ENCODE measurements at regions not wholly inside any gene's neighbourhood (a gene's known extent, or its start where the extent isn't known, plus 50 kb on each side); places are given as distances from the start of the nearest gene placed in this dataset.

DNA sequence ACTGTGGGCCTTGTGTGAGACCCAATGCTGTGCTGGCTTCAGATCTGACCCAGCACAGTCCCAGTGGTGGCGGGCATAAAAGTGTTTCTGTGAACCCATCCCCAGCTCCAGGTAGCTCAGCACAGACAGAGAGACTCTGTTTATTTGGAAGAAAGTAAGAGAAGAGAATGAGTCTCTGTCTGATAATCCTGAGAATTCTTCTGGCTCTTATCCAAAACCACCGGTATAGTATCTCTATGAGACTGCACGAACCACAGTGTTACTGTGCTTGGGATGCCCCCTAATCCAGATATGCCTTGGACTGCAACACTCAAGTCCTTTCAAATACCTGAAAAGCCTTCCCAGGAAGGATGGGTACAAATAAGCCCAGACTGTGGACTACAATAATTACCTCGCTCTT, 1660.8 kb upstream of the ACO1 start:
- no peak for DNase-seq (ENCODE audit: low read depth)

DNA sequence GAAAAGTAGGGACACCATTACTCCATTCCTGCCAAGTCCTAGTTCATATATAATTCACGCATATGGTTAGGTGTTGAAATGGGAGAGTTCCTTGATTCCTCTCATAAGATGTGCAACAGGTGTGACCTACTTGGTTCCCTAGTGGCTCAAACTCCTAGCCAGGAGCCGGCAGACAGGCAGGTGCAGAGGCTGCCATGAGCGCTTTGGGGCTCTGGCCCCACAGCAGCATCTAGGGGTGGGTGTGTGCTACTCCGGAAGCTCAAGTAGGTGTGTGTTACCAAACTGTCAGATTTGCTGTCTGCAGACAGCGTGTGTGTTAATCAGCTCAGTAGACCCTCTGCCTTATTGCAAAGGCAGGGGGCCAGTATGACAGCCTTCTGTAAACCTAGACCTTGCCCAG, 1652.4 kb upstream of the ACO1 start:
- DNase-seq (ENCODE audit: low read depth), result no peak

DNA sequence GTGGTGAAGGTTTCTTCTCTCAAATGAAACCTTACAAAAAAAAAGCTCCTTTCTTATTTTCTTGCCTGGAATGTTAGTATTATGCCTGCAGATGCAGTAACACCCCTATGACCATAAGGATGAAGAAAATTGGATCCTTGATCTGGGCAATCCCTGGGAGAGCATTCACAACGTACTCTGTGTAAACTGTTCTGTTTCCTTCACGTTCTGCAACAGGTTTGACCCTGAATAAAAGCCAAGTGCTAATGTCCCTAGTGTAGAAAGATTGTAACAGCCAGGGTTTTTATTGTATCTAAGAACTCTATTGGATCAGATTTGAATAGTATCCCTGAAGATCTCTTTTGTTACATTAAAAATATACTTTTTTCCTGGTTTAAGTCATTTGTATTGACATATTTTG, 1639.6 kb upstream of the ACO1 start:
- DNase-seq (ENCODE audit: low read depth), result no peak

DNA sequence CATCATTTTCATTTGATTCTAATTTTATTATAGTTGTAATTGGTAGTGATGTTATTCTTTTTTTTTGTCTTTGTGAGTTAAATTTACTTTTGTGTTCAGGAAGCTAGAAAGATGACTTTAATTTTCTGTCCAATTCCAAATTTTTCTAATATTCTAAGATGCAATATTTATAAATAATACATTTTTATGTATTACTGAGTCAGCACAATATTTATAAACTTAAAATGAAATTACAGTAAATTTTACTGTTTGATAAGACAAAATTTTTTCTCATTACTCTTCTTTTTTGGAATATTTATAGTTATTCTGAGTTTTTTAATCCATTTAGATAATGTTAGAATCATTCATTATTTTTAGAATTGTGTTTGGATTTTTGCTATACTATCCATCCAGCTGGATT, 1637.9 kb upstream of the ACO1 start:
- DNase-seq (ENCODE audit: low read depth), result no peak

DNA sequence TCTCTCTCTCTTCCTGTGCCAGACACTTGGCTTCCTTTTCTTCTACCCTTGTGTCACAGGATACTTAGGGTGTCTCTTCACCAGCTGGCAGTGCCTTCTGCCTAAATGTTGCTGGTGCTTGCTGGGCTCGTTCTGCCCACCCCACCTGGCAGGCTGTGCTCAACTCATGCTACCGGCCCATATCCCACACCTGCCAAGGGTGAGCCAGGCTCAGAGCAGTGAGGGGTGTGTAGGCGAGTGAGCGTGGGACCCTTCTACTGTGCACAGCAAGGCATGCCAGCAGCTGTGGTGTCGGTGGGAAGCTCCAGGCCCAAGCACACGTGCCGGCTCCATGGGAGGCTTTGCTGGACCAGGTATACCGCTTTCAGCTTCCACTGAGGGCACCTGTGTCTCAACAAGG, 1626.7 kb upstream of the ACO1 start:
- no peak for DNase-seq (ENCODE audit: low read depth)

DNA sequence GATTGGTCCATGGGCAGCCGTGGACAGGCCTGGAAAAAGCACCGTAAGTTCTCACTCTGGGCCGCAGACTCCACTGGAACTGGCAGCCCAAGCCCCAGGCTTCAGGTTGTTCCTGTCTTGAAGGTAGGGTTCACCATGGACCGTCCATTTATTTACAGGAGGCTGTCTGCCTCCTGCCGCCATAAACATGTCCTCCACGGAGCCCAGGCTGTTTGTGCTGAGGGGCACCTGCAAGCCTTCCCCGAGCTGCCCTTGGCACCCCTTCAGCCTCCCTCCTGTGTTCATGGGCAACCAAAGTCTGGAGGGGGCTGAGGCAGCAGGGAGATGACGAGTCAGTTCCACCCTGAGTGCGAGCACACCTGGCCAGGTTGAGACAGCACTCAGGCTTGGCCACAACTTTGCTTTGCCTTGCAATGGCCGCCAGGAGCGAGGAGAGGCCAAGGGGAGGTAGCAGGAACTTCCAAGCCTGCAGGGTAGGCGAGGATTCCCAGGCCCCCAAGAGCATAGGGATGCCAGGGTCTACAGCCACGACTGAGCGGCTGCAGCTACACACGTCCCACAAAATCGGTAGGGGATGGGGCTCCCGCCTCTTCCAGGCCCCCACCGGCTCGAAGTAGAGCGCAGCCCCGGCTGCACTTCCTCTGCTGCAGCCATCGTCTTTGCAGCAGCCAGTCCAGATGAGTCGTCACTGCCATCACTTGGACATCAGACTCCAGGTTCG, 1625.6 kb upstream of the ACO1 start:
- no peak for DNase-seq (ENCODE audit: low read depth)

DNA sequence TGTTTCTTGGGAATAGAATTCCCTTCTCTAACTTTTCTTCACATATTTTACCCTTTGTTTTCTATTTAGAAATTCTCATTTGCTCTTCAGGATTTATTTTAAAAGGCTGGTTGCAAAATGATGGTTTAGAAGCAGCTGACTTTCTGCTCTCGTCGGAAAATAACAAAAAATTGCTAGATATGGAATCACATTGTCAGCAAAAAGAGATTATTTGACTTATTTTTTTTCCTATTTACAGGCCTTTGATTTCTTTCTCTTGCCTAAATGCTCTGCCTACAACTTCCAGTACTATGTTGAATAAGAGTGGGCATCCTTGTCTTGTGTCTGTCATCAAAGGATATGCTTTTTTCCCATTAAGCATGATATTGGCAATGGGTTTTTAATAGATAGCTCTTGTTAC, 1619.1 kb upstream of the ACO1 start:
- DNase-seq (ENCODE audit: low read depth), result no peak

DNA sequence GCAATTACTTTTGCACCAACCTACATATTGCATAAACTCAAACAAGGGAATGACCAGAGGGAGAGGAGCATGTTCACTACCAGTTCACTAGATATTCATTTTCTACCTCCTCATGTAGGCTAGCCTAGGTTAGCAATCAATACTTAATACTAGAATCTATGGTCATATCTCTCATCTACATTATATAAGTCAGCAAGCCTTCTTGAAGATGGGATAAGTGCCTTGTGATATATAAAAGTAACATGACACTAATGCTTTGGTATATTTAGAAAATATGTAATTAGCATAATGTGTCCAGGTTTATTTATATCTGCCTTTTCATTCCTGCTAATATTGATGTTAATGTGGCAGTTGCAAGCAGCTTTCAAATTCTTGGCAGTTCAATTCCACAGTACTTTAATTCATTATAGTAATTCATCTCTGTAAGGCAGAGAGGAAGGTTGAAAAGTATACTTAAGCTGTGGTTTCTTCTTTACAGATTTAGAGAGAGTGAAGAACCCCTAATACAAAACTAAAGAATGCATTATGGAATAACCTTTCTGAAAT, 1613.2 kb upstream of the ACO1 start:
- DNase-seq (ENCODE audit: low read depth), result no peak

DNA sequence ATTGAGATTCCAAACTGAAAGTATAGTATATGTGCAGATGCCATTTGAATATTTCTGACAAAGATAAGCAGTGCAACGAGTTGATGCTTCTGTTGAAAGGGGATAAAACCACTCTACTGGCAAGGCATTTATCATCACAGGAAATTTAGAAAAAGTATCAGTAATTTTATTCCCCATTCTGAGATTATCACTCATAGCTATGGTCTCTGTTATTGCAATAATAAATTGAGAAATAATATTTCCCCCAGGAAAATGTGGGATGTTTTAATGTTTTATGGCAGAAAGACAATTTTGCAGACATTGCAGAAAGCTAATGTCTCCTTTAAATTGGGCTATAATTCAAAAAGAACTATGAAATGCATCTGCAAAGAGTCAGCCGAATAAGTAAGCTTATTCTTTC, 1612.7 kb upstream of the ACO1 start:
- no peak for DNase-seq (ENCODE audit: low read depth)

DNA sequence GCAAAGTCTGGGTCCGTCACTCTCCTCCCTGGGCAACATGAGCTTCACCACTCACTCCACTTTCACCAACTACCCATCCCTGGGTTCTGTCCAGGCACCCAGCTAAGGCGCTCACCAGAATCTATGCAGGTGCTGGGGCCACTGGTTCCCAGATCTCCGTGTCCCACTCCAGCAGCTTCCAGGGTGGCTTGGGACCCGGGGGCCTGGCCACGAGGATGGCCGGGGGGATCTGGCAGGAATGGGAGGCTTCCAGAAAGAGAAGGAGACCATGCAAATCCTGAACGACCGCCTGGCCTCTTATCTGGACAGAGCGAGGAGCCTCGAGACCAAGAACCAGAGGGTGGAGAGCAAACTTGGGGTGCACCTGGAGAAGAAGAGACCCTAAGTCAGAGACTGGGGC, 1611.0 kb upstream of the ACO1 start:
- no peak for DNase-seq (ENCODE audit: low read depth)

DNA sequence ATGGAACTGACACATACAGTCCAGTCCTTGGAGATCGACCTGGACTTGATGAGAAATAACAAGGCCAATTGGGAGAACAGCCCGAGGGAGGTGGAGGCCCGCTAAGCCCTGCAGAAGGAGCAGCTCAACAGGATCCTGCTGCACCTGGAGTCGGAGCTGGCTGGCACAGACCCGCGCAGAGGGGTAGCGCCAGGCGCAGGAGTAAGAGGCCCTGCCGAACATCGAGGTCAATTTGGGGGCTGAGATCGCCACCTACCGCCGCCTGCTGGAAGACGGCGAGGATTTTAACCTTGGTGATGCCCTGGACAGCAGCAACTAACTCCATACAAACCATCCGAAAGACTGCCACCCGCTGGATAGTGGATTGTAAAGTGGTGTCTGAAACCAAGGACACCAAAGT, 1610.1 kb upstream of the ACO1 start:
- DNase-seq (ENCODE audit: low read depth), result no peak

DNA sequence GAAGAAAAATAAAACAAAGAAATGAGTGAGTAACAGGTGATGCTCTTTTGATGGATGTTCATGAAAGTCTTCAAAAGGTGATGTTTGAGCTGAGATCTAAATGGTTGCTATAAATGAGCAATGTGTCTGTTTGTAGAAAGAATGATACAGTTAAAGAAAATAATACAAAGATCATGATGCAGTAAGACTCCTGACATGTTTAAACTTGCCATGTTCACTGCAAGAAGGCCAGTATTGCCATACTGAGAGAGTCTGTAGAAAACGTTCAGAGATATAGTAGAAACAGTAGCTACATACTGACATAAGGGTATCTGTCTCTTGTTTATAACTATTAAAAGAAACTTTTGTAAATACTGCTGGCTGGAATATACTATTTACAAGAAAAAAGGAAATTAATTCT, 1609.2 kb upstream of the ACO1 start:
- no peak for DNase-seq (ENCODE audit: low read depth)

DNA sequence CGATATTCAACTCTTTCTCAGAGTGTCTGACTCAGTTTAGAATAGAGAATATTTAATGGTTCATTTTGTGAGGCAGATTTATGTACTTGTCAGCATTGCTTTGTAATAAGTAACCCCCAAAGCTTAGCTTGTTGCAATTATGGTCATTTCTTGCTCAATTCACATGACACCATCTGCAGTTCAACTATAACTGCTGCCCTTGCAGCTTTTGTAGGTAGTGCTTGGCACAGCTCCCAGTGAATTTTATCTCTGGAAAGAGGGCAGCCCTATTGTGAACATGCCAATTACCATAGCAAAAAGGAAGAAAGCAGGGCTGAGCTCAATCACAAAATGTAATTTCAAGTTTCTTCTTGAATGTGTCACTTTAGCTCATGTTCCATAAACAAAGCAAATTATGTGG, 1587.7 kb upstream of the ACO1 start:
- no peak for DNase-seq (ENCODE audit: low read depth)

DNA sequence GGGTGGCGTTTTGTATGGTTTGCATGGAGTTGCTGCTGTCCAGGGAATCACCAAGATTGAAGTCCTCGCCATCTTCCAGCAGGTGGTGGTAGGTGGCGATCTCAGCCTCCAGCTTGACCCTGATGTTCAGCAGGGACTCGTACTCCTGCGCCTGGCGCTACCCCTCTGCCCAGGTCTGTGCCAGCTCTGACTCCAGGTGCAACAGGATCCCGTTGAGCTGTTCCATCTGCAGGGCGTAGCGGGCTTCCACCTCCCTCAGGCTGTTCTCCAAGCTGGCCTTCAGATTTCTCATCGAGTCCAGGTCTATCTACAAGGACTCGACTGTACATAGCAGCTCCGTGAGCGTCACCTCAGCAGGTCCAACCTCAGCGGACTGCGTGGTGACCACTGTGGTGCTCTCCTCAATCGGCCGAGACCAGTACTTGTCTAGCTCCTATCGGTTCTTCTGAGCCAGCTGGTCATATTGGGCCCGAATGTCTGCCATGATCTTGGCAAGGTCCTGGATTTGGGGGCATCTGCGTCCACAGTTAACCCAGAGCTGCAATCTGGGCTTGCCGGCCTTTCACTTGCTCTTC, 1584.8 kb upstream of the ACO1 start:
- DNase-seq (ENCODE audit: low read depth), result no peak

DNA sequence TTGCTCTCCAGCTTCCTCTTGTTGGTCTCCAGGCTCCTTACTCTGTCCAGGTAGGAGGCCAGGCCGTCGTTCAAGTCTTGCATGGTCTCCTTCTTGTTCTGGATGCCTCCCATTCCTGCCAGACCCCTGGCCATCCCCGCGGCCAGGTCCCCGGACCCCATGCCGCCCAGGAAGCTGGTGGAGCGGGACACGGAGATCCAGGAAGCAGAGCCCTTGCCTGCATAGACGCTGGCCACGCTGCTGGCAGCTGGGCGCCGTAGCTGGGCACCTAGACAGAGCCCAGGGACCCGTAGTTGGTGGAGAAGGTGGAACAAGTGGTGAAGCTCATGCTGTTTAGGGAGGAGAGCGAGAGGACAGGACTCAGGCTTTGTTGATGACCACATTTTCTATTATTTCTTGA, 1584.0 kb upstream of the ACO1 start:
- no peak for DNase-seq (ENCODE audit: low read depth)

DNA sequence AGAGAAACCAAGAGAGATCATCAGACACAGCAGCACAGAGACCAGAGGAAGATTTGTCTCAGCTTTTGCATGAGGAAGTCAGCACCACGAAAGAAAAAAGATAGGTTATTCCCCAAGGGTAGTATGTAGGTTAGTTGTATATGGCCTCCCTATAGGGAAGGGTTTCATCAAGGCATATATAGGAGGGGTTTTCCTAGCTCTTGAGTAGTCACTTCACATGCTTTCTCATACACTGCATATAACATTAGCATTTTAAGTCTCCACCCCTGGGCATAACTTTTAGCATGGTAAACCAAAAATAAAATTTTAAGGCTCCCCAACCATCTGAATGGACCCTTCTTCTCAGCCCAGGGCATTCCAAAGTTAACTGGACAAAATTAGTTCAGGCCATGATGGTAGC, 1571.6 kb upstream of the ACO1 start:
- DNase-seq (ENCODE audit: low read depth), result no peak

DNA sequence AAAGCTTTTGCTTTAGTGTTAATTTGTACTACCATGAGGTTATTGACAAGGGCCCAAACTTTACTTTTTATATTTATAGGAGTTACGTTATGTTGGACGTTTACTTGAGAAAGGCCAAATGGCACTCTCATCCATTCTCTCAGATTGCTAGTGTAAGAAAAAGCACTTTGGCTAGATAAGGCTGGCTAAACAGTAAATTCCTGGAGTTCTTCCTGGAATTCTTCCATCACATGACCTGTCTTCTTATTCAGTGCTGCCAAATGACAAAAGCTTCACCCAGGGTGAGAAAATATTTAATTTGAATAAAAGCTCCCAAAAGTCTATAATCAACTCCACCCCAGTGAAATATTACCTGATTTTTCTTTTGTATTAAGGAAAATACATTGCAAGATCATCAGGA, 1568.9 kb upstream of the ACO1 start:
- DNase-seq (ENCODE audit: low read depth), result no peak

DNA sequence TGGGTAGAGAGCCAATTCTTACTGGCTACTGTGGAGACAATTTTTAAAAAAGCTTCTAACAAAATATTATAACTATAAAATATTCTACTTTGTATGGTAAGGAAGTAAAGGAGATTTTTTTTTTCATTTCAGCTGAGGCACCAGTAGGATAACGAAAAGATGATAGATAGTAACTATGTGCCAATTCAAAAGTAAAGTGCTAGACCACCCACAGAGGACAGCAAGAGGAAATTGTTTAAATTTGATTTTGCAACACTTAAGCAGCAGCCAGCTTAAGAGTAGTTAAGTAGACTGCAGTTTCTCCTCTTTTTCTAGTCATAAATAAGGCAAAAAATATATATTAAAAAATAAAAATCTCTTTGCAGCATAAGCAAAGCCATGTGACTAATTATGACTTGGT, 1539.3 kb upstream of the ACO1 start:
- DNase-seq (ENCODE audit: low read depth), result no peak

DNA sequence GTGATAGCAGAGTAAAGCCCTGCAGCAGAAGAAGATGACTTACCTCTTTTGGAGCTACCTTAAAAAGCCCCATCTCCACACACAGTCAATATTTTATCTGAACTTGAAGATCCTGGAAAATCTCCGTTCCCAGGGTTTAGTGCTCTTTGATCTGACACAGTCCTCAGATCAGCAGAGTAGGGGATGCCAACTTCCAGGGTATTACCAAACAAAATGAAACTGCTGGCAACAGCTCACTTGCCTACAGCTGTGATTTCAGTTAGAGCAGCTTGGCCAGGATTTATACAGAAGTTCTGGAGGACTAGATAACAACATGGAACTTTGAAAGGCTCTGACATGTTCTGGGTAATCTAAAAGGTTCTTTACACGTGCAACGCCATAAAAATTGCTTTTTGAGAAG, 1537.8 kb upstream of the ACO1 start:
- no peak for DNase-seq (ENCODE audit: low read depth)

DNA sequence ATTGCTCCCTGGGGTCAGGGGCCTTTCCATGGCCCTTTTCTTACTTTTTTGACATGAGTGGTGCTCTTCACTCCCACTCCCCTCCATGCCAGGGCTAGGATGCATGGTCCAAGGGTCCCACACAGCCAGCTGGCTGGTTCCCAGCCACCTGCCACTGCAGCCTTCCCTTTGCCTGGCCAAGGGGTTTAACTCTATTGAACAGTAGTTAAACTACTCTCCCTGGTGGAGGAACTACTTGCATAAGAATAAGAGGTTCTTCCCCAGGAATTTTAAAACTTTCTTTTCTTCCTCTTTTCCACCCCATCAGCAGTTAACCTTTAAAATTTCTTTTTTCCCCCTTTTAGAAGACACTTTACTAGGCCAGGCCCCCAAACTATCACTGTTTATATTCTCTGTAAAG, 1532.8 kb upstream of the ACO1 start:
- DNase-seq (ENCODE audit: low read depth), result no peak

DNA sequence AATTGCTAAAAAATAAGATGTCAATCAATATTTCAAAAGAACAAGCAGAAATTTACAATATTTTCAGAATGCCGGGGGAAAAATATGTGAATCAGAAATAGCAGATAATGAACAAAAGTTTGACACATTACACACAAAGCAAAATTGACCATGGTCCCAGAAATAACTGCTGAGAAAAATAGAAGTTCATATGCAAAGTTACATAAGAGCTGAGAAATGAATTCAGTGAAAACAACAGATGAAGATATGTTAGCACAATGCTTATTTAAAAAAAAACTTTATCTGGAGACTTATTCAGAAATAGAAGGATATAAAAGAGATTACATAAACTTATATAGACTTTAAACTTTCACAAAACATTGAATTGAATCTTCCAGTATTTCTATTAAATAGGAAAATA, 1483.7 kb upstream of the ACO1 start:
- DNase-seq (ENCODE audit: low read depth), result no peak

DNA sequence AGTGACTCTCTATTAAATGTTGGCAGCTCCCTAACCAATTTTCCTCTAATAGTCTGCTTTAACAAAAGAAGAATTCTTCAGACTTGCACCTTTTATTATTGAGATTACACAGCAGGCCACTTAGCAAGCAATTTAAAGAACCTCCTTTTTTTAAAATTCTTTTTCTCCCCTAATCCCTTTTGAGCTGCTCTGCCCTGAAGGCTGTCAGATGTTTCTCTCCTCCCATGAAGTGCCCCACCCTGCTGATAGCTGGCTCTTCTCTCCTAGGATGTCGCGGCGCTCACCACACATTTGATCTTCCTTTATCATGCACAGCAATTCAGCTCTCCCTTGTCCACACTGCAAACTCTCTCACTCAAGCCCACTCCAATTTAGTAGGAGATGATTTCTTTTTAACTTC, 1471.1 kb upstream of the ACO1 start:
- DNase-seq (ENCODE audit: low read depth), result no peak

DNA sequence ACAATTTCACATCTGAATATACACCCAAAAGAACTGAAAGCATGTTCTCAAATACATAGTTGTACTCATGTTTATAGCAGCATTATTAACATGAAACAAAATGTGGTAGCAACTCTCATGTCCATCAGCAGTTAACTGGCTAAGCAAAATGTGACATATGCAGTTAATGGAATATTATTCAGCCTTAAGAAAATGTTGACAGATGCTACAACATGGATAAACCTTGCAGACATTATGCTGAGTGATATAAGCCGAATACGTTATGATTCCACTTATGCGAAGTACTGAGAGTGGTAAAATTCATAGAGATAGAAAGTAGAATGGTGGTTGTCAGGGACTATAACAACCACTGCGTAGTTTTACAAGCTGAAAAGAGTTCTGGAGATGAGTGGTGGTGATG, 1469.0 kb upstream of the ACO1 start:
- DNase-seq (ENCODE audit: low read depth), result no peak

DNA sequence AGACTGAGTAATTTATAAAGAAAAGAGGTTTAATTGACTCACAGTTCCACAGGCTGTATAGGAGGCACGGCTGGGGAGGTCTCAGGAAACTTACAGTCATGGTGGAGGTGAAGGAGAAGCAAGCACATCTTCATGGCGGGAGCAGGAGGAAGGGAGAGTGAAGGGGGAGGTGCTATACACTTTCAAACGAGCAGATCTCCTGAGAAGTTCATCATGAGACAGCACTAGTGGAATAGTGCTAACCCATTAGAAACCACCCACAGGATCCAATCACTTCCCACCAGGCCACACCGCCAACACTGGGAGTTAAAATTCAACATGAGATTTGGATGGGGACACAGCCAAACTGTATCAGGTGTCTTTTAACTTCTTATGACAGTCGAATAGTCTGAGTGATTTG, 1459.3 kb upstream of the ACO1 start:
- DNase-seq (ENCODE audit: low read depth), result no peak
